Kidney (tissue), 13 donors: ENCODE measurements at regions not wholly inside any gene's neighbourhood (a gene's known extent, or its start where the extent isn't known, plus 50 kb on each side); places are given as distances from the start of the nearest gene placed in this dataset.

ENCODE experiments used
- DNase-seq, 5 donors: peaks; one replicate each; pipeline ENCODE4 v3.0.0-alpha.2; 2013 to 2020
- FAIRE-seq: peaks from 2 replicates; lab custom pipeline; 2012; peaks lifted over from hg19 to GRCh38; lab: Jason Lieb, UNC
- H3K27ac ChIP-seq, 2 donors: one replicate each; pipeline ENCODE4 v1.7.0; 2013; ENCODE audit warnings: low read depth in 2 of 2, low read length in 2 of 2, inconsistent platforms in 1 of 2
- H3K27me3 ChIP-seq: one replicate; pipeline ENCODE4 v1.7.1; 2013; ENCODE audit warnings: low read length, inconsistent platforms; ENCODE audit not compliant: control insufficient read depth, insufficient read depth
- H3K36me3 ChIP-seq, 3 donors: one replicate each; pipeline versions ENCODE4 v1.7.0 to v1.7.1; 2013; ENCODE audit warnings: low read length in 3 of 3, control low read depth in 1 of 3, inconsistent platforms in 1 of 3; ENCODE audit not compliant: insufficient read depth in 3 of 3, control insufficient read depth in 2 of 3
- H3K4me1 ChIP-seq, 3 donors: one replicate each; pipeline versions ENCODE4 v1.7.0 to v1.7.1; 2013; ENCODE audit warnings: low read length in 3 of 3, inconsistent platforms in 1 of 3, low read depth in 1 of 3; ENCODE audit not compliant: control insufficient read depth in 2 of 3, insufficient read depth in 2 of 3
- H3K4me3 ChIP-seq, 3 donors: one replicate each; pipeline versions ENCODE4 v1.7.0 to v1.8.1; 2013; ENCODE audit warnings: low read length in 3 of 3, control low read depth in 1 of 3, inconsistent platforms in 1 of 3
- H3K9ac ChIP-seq, 3 donors: one replicate each; pipeline versions ENCODE4 v1.7.0 to v1.7.1; 2013; ENCODE audit warnings: low read length in 3 of 3, control low read depth in 1 of 3, inconsistent platforms in 1 of 3
- H3K9me3 ChIP-seq, 3 donors: one replicate each; pipeline versions ENCODE4 v1.7.0 to v1.7.1; 2013; ENCODE audit warnings: low read length in 3 of 3, control low read depth in 1 of 3, inconsistent platforms in 1 of 3; ENCODE audit not compliant: control insufficient read depth in 2 of 3, insufficient read depth in 1 of 3
- CTCF ChIP-seq: IDR thresholded peaks from 3 replicates; pipeline ENCODE4 v1.5.1; 2012; ENCODE audit warnings: mild to moderate bottlenecking, moderate library complexity, borderline replicate concordance; ENCODE audit not compliant: insufficient read depth; ENCODE audit errors: extremely low read depth
- intact Hi-C: fragments of 100-400 bp; cut with DNase I; formaldehyde crosslinking; loops from one replicate; pipeline ENCODE4 v1.11.1; 2022
- donor health status: control.
- donor health status: control.
- donor health status: control.
- donor health status: control.
- donor health status: control.
- donor health status: DM: yes; HTN: yes; CAD: no.
- donor health status: Normal renal cell carcinoma (clear cell type).

GRCh38 chr6:18692929-18693685 lies 306.0 kb downstream of the RNF144B start:
- FAIRE-seq: no peak
- intact Hi-C loops: no loop called here

GRCh38 chr6:18693881-18694280 lies 306.7 kb downstream of the RNF144B start:
- no peak for TF ChIP-seq CTCF
- intact Hi-C loops: no loop called here
- H3K9ac ChIP-seq: no peak overlapping the region
- no peak overlapping the region for H3K4me3 ChIP-seq
- no peaks in the 10 kb centered on the region for H3K27me3 ChIP-seq
- DNase-seq (no peak), FAIRE-seq (no peak)
- no peaks in the 10 kb centered on the region for H3K9me3 ChIP-seq
- no peaks in the 10 kb centered on the region for H3K36me3 ChIP-seq
- no peak overlapping the region for H3K27ac ChIP-seq
- H3K4me1 ChIP-seq: no peaks in the 10 kb centered on the region

More at GRCh38 chr6:18692929-18693685, 306.0 kb downstream of the RNF144B start:
- H3K36me3 ChIP-seq: no peaks in the 10 kb centered on the region
- no peak for DNase-seq
- no peak overlapping the region for H3K4me3 ChIP-seq
- H3K27ac ChIP-seq: no peak overlapping the region
- no peak overlapping the region for H3K9ac ChIP-seq
- H3K9me3 ChIP-seq: no peaks in the 10 kb centered on the region
- no peak for TF ChIP-seq CTCF
- H3K27me3 ChIP-seq: no peaks in the 10 kb centered on the region
- no peaks in the 10 kb centered on the region for H3K4me1 ChIP-seq

- H3K27me3 ChIP-seq: no peaks in the 10 kb centered on the region
- no peak overlapping the region for H3K9ac ChIP-seq
- DNase-seq (no peak), FAIRE-seq (no peak)
- peaks cover 0 to 1% (median 0%) of the 10 kb centered on the region in 3 donors for H3K9me3 ChIP-seq
- no peak overlapping the region for H3K4me3 ChIP-seq
- H3K27ac ChIP-seq: no peak overlapping the region
- H3K36me3 ChIP-seq: no peaks in the 10 kb centered on the region
- intact Hi-C loops: no loop called here
- H3K4me1 ChIP-seq: no peaks in the 10 kb centered on the region
- no peak for TF ChIP-seq CTCF
Observed at GRCh38 chr6:18703546-18703945, 316.4 kb downstream of the RNF144B start.
